Astrocyte of the cerebellum (primary cell): ENCODE measurements at regions not wholly inside any gene's neighbourhood (a gene's known extent, or its start where the extent isn't known, plus 50 kb on each side); places are given as distances from the start of the nearest gene placed in this dataset.
"Not testable (repeated sequence)": the region's sequence is repeated elsewhere in the genome, so short reads cannot be mapped to it uniquely, and the experiment has no call there.

ENCODE experiments used
- DNase-seq: peaks from one replicate; pipeline ENCODE4 v3.0.0-alpha.2; 2011; ENCODE audit warnings: low read depth
- H3K4me3 ChIP-seq: 2 replicates; pipeline ENCODE4 v1.5.1; 2011; ENCODE audit warnings: mild to moderate bottlenecking, low read depth, low read length, moderate library complexity
- in situ Hi-C: cut with HindIII; loops from 2 replicates; pipeline ENCODE4 v1.10.0; 2017; ENCODE audit warnings: low sequenced_read_pairs
- TF ChIP-seq, protein P1 (sequence below): IDR thresholded peaks from 2 replicates; pipeline ENCODE4 v1.5.1; 2012; ENCODE audit warnings: low read length, low read depth, moderate library complexity, mild to moderate bottlenecking; ENCODE audit errors: missing control alignments

DNA sequence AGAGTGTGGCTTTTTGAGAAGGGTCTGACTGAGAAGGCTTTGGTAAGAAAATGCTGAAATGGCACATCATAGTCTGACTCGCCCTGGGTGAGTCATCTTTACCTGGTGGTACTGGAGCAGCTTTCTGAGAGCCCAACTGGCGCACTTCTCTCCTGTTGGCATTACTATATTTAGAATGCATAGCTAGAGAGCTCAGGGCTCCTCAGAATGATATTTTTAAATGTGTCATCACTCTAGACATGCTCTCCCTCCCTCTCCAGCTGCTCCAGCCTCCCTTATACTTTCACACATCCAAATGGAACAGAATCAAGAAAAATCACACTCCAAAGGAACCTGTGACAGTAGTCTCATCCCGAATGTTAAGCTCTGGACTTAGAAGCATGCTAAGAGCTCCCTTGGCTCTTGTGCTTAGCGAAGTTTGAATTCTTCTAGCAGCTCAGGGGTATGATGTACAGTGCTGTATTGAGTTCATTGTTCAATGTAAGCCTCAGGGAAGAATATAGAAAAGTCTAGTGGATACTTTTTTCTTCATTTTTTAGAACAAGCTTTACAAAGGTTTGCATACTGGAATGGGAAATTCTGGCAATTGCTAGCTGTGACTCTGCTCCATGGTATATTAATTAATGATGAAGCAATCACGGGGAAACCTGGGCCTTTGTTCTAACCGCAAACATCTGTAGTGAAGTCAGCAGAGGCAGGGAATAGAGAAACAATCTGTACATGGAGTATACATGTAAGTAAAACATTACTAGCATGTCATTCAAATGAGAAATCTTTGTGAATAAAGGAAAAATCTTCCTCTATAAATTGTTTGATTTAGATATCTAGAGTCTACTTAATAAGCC is 751.2 kb upstream of the NRXN1 start:
- TF ChIP-seq, protein P1, sequence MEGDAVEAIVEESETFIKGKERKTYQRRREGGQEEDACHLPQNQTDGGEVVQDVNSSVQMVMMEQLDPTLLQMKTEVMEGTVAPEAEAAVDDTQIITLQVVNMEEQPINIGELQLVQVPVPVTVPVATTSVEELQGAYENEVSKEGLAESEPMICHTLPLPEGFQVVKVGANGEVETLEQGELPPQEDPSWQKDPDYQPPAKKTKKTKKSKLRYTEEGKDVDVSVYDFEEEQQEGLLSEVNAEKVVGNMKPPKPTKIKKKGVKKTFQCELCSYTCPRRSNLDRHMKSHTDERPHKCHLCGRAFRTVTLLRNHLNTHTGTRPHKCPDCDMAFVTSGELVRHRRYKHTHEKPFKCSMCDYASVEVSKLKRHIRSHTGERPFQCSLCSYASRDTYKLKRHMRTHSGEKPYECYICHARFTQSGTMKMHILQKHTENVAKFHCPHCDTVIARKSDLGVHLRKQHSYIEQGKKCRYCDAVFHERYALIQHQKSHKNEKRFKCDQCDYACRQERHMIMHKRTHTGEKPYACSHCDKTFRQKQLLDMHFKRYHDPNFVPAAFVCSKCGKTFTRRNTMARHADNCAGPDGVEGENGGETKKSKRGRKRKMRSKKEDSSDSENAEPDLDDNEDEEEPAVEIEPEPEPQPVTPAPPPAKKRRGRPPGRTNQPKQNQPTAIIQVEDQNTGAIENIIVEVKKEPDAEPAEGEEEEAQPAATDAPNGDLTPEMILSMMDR = no peak
- H3K4me3 ChIP-seq = no peak overlapping the region
- DNase-seq = no peak
- in situ Hi-C loops = no loop called here

DNA sequence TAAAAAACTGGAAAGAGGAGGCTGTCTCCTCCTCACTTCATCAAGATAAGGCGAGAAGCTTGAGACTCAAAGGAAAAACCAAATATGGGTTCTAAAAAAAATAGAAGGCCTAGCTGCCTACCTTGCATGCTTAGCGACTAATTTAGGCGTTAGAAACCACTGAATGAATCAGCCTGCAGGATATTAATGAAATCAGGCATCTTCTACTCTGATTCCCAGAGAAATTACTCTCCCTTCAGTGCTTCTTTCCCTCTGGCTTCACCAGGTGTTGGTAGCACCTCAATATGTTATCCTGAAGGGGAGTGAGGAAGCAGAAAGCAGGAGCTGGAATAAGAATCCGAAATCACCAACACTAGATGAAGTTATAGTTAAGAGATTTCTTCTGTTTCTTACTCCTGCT is 749.8 kb upstream of the NRXN1 start:
- in situ Hi-C loops = no loop called here
- no peak overlapping the region for H3K4me3 ChIP-seq
- DNase-seq = no peak
- TF ChIP-seq, protein P1 = no peak

DNA sequence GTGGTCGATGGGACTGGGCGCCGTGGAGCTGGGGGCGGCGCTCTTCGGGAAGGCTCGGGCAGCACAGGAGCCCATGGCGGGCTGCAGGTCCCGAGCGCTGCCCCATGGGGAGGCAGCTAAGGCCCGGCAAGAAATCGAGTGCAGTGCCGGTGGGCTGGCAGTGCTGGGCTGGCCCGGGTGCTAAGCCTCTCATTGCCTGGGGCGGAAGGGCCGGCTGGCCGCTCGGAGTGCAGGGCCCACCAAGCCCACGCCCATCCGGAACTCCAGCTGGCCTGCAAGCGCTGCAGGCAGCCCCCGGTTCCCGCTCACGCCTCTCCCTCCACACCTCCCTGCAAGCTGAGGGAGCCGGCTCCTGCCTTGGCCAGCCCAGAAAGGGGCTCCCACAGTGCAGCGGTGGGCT is 748.4 kb upstream of the NRXN1 start:
- in situ Hi-C loops = no loop called here
- DNase-seq = no peak
- no peak overlapping the region for H3K4me3 ChIP-seq
- TF ChIP-seq, protein P1 = no peak

DNA sequence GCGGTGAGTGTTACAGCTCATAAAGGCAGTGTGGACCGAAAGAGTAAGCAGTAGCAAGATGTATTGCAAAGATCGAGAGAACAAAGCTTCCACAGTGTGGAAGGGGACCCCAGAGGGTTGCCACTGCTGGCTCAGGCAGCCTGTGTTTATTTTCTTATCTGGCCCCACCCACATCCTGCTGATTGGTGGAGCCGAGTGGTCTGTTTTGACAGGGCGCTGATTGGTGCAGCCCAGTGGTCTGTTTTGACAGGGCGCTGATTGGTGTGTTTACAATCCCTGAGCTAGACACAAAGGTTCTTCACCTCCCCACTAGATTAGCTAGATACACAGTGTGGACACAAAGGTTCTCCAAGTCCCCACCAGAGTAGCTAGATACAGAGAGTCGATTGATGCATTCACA is 747.8 kb upstream of the NRXN1 start:
- DNase-seq, in situ Hi-C loops, H3K4me3 ChIP-seq: not testable (repeated sequence)

DNA sequence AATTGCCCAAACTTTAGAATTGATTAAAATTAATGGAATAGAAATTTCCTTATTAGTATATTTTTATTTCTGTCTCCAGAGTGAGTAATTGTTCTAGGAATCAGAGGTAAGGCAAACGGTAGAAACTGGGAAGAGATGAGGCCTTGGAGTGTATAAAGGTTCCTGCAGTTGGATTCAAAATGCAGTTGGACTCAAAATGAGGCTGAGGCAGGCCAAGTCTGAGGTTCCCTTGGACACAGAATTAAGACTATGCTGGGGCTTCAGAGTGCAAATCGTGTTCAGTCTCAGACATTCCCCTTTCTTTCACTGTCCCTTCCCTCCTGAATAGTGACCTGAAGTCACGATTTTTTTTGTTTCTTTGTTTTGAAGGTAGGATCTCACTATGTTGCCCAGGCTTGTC is 746.9 kb upstream of the NRXN1 start:
- TF ChIP-seq, protein P1 = no peak
- H3K4me3 ChIP-seq = no peak overlapping the region
- DNase-seq = no peak
- in situ Hi-C loops = no loop called here

DNA sequence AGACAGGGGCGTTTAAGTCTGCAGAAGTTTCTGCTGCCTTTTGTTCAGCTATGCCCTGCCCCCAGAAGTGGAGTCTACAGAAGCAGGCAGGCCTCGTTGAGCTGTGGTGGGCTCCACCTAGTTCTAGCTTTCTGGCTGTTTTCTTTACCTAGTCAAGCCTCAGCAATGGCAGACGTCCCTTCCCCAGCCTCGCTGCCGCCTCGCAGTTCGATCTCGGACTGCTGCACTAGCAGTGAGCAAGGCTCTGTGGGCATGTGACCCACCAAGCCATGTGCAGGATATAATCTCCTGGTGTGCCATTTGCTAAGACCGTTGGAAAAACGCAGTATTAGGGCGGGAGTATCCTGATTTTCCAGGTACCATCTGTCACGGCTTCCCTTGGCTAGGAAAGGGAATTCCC is 742.7 kb upstream of the NRXN1 start:
- H3K4me3 ChIP-seq, in situ Hi-C loops, DNase-seq: not testable (repeated sequence)

DNA sequence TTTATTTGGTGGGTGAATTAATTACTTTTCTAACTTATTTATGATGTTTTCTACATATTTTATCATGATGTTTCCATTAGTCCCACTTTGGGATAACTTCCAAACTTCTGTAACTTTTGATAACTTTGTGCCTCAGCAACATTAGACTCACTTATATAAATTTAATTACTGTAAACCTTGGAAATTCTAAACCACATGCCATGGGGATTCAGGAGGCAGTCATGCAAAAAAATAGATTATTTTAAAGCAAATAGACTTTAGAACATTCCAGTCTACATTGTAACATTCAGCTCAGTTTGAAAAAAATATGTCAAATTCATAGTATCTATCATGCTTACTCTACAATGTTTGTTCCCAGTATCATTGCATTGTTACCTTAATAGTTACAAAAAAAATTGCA is 728.5 kb upstream of the NRXN1 start:
- TF ChIP-seq, protein P1 = no peak
- in situ Hi-C loops = no loop called here
- no peak for DNase-seq
- H3K4me3 ChIP-seq = no peak overlapping the region

DNA sequence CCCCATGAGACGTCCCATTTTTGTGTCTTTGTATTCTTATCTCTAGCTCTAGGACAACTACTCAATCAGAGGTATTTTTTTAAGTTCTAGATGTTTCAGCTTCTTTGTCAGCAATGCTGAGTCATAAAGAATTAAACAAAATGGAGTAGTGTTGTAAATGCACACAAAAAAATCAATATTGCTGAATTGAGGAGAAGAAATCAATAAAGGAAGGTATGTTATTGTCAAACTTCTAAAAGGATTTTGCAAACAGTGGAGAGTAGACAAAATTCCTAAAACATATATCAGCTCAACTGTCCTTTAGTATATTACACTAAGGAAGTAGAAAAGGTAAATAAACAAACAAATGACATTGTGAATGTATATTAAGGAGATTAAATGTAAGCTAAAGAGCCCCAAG is 726.1 kb upstream of the NRXN1 start:
- DNase-seq = no peak
- in situ Hi-C loops = no loop called here

More for the DNA sequence above, 726.1 kb upstream of the NRXN1 start:
- TF ChIP-seq, protein P1 = no peak
- no peak overlapping the region for H3K4me3 ChIP-seq
